Lung (tissue), 11 donors: ENCODE measurements at regions not wholly inside any gene's neighbourhood (a gene's known extent, or its start where the extent isn't known, plus 50 kb on each side); places are given as distances from the start of the nearest gene placed in this dataset.
A peak's percentile ranks its signal among the peaks of the same experiment; 100 is the strongest.

Experiments used
- ATAC-seq: fragments of 200-7000 bp; cut with Tn5 transposase; one replicate; pipeline ENCODE4 v1.9.1; 2020; ENCODE audit warnings: moderate number of reproducible peaks; ENCODE audit not compliant: insufficient read depth, low FRiP score
- DNase-seq, 3 donors: peaks; one replicate each; pipeline ENCODE4 v3.0.0-alpha.2; 2013 to 2017
- H3K27ac ChIP-seq, 2 donors: one replicate each; pipeline ENCODE4 v1.5.1; 2013; ENCODE audit warnings: mild to moderate bottlenecking in 2 of 2, moderate library complexity in 2 of 2, control low read depth in 1 of 2, inconsistent platforms in 1 of 2, low read depth in 1 of 2, low read length in 1 of 2
- H3K27me3 ChIP-seq, 3 donors: one replicate each; pipeline ENCODE4 v1.5.1; 2013; ENCODE audit warnings: low read length in 2 of 3; ENCODE audit not compliant: control insufficient read depth in 3 of 3, insufficient read depth in 3 of 3
- H3K36me3 ChIP-seq, 4 donors: one replicate each; pipeline ENCODE4 v1.5.1; 2013; ENCODE audit warnings: low read length in 4 of 4, mild to moderate bottlenecking in 1 of 4, moderate library complexity in 1 of 4; ENCODE audit not compliant: control insufficient read depth in 4 of 4, insufficient read depth in 4 of 4
- H3K4me1 ChIP-seq, 5 donors: one replicate each; pipeline ENCODE4 v1.5.1; 2013; ENCODE audit warnings: low read length in 5 of 5, mild to moderate bottlenecking in 2 of 5, moderate library complexity in 1 of 5; ENCODE audit not compliant: control insufficient read depth in 5 of 5, insufficient read depth in 5 of 5
- H3K4me3 ChIP-seq: one replicate; pipeline ENCODE4 v1.5.1; 2013; ENCODE audit warnings: mild to moderate bottlenecking, control low read depth, moderate library complexity
- H3K9ac ChIP-seq, 2 donors: one replicate each; pipeline ENCODE4 v1.5.1; 2013; ENCODE audit warnings: low read length in 2 of 2, control low read depth in 1 of 2; ENCODE audit not compliant: insufficient read depth in 1 of 2
- H3K9me3 ChIP-seq, 4 donors: one replicate each; pipeline ENCODE4 v1.5.1; 2013; ENCODE audit warnings: low read length in 3 of 4, mild to moderate bottlenecking in 1 of 4, moderate library complexity in 1 of 4; ENCODE audit not compliant: control insufficient read depth in 4 of 4, insufficient read depth in 3 of 4
- CTCF ChIP-seq: IDR thresholded peaks from 2 replicates; pipeline ENCODE4 v1.5.1; 2012; ENCODE audit warnings: mild to moderate bottlenecking; ENCODE audit errors: control extremely low read depth, extremely low read depth
- WGBS, 2 donors: extraction: QIAGEN DNeasy Blood & Tissue Kit; methylation state at CpG; one replicate each; pipeline ENCODE4 v1.1.7; 2013; 5-methylcytosine and 5-hydroxymethylcytosine counted together
- donor health status: control.
- donor health status: control.
- donor health status: Bipolar disorder and iron deficiency.
- donor health status: healthy.
- donor health status: DM: yes; HTN: yes; CAD: no.

- H3K4me1 ChIP-seq, result peaks cover 0 to 6% (median 0%) of the 10 kb centered on the region in 5 donors
- no peak for TF ChIP-seq CTCF
- 64 to 71% methylated on average over 15 of the region's 15 CpGs for WGBS, 2 donors
- peaks cover 0 to 3% (median 0%) of the 10 kb centered on the region in 4 donors for H3K9me3 ChIP-seq
- no peak for ATAC-seq
- DNase-seq, result peak in 2 of 3 donors; percentile 43 to 89
- no peak overlapping the region for H3K4me3 ChIP-seq
- no peaks in the 10 kb centered on the region for H3K27me3 ChIP-seq
- H3K27ac ChIP-seq, result no peak overlapping the region
- no peak overlapping the region for H3K9ac ChIP-seq
- H3K36me3 ChIP-seq, result no peaks in the 10 kb centered on the region
Observed at GRCh38 chr18:78099979-78100588, 850.4 kb downstream of the GALR1 start.

- H3K36me3 ChIP-seq, result no peaks in the 10 kb centered on the region
- TF ChIP-seq CTCF, result no peak
- peaks cover 0 to 6% (median 0%) of the 10 kb centered on the region in 5 donors for H3K4me1 ChIP-seq
- ATAC-seq (no peak), DNase-seq (no peak)
- peaks cover 0 to 3% (median 0%) of the 10 kb centered on the region in 4 donors for H3K9me3 ChIP-seq
- no peak overlapping the region for H3K9ac ChIP-seq
- H3K27ac ChIP-seq, result no peak overlapping the region
- no peak overlapping the region for H3K4me3 ChIP-seq
- H3K27me3 ChIP-seq, result no peaks in the 10 kb centered on the region
- WGBS, 2 donors, result 89 to 92% methylated on average over 9 of the region's 9 CpGs
Observed at GRCh38 chr18:78101091-78101490, 851.4 kb downstream of the GALR1 start.

- H3K9me3 ChIP-seq, result peaks cover 0 to 3% (median under 1%) of the 10 kb centered on the region in 4 donors
- peaks cover 0 to 6% (median 0%) of the 10 kb centered on the region in 5 donors for H3K4me1 ChIP-seq
- 75 to 87% methylated on average over 8 of the region's 8 CpGs for WGBS, 2 donors
- H3K36me3 ChIP-seq, result no peaks in the 10 kb centered on the region
- DNase-seq (no peak), ATAC-seq (no peak)
- no peak overlapping the region for H3K27ac ChIP-seq
- no peak overlapping the region for H3K9ac ChIP-seq
- TF ChIP-seq CTCF, result no peak
- no peak overlapping the region for H3K4me3 ChIP-seq
- H3K27me3 ChIP-seq, result no peaks in the 10 kb centered on the region
Observed at GRCh38 chr18:78102135-78102534, 852.5 kb downstream of the GALR1 start.

GRCh38 chr18:78105611-78106010, 856.0 kb downstream of the GALR1 start:
- WGBS, 2 donors, result 83 to 95% methylated on average over 5 of the region's 5 CpGs
- no peak overlapping the region for H3K9ac ChIP-seq
- TF ChIP-seq CTCF, result no peak
- no peak overlapping the region for H3K4me3 ChIP-seq
- no peak overlapping the region for H3K27ac ChIP-seq
- no peaks in the 10 kb centered on the region for H3K27me3 ChIP-seq
- DNase-seq (no peak), ATAC-seq (no peak)
- peaks cover 0 to 2% (median 0%) of the 10 kb centered on the region in 5 donors for H3K4me1 ChIP-seq
- H3K9me3 ChIP-seq, result peaks cover 0 to 3% (median under 1%) of the 10 kb centered on the region in 4 donors
- H3K36me3 ChIP-seq, result no peaks in the 10 kb centered on the region
